ENCODE measurements at regions not wholly inside any gene's neighbourhood (a gene's known extent, or its start where the extent isn't known, plus 50 kb on each side); places are given as distances from the start of the nearest gene placed in this dataset.
"Not testable (repeated sequence)": the region's sequence is repeated elsewhere in the genome, so short reads cannot be mapped to it uniquely, and the experiment has no call there.

GRCh38 chr9:97158722-97159121 lies 119.8 kb upstream of the CTSV start:
- H3K36me3 ChIP-seq (ENCODE audit: control insufficient read depth in 2 of 2, extremely low read depth in 1 of 2, insufficient read depth in 1 of 2, low read length in 1 of 2); H3K4me1 ChIP-seq (ENCODE audit: control insufficient read depth in 1 of 2, extremely low read depth in 1 of 2, insufficient read depth in 2 of 2, low read length in 2 of 2); H3K4me3 ChIP-seq (ENCODE audit: control insufficient read depth in 1 of 2, extremely low read depth in 1 of 2, low read length in 1 of 2); POLR2A ChIA-PET; H3K4me3 Mint-ChIP-seq; H3K27ac ChIP-seq (ENCODE audit: low read length); CTCF ChIA-PET; H3K27me3 ChIP-seq (replicated peaks in 1 of 2; ENCODE audit: control insufficient read depth in 2 of 2, extremely low read depth in 1 of 2, insufficient read depth in 2 of 2, low read length in 1 of 2); H3K27ac Mint-ChIP-seq; ATAC-seq (replicated peaks in 1 of 4); H3K9me3 ChIP-seq; DNase-seq; H3K9me3 Mint-ChIP-seq; H3K27me3 Mint-ChIP-seq; H3K4me1 Mint-ChIP-seq: not testable (repeated sequence)
- H3K36me3 Mint-ChIP-seq, result peaks cover 18% of the 10 kb centered on the region
- WGBS (ENCODE audit: insufficient coverage), result 100% methylated on average over 1 of the region's 3 CpGs

DNA sequence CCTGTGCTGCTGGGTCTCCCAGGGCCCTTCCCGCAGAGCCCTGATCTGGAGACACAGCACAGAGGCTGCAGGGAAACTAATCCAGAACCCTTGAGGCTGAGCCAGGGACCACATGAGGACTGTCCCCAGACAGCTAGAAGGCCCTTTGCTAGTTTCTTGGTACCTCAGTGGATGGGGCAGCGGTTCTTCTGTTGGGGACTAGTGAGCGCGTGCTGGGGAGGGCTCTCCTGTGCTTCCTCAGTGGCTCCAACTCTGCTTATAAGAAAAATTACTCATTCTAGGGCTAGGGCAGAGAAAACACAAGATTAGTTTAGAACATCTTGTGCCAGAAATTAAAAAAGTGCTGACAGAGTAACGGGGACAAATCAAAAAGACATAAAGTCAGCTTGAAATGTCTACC lies 116.5 kb upstream of the CTSV start:
- H3K27me3 Mint-ChIP-seq; H3K4me1 Mint-ChIP-seq; H3K27ac Mint-ChIP-seq; ATAC-seq (replicated peaks in 1 of 4); H3K9me3 Mint-ChIP-seq; H3K36me3 ChIP-seq (ENCODE audit: control insufficient read depth in 2 of 2, extremely low read depth in 1 of 2, insufficient read depth in 1 of 2, low read length in 1 of 2); CTCF ChIA-PET; H3K4me3 ChIP-seq (ENCODE audit: control insufficient read depth in 1 of 2, extremely low read depth in 1 of 2, low read length in 1 of 2); POLR2A ChIA-PET; H3K9me3 ChIP-seq; H3K27ac ChIP-seq (ENCODE audit: low read length); H3K27me3 ChIP-seq (replicated peaks in 1 of 2; ENCODE audit: control insufficient read depth in 2 of 2, extremely low read depth in 1 of 2, insufficient read depth in 2 of 2, low read length in 1 of 2); DNase-seq; H3K4me3 Mint-ChIP-seq; H3K4me1 ChIP-seq (ENCODE audit: control insufficient read depth in 1 of 2, extremely low read depth in 1 of 2, insufficient read depth in 2 of 2, low read length in 2 of 2): not testable (repeated sequence)
- WGBS (ENCODE audit: insufficient coverage), result 86% methylated on average over 2 of the region's 5 CpGs
- H3K36me3 Mint-ChIP-seq, result peaks cover 25% of the 10 kb centered on the region

GRCh38 chr9:97153967-97154366 lies 115.0 kb upstream of the CTSV start:
- Histone ChIP-seq H3K36me3 (ENCODE audit: control insufficient read depth in 2 of 2, extremely low read depth in 1 of 2, insufficient read depth in 1 of 2, low read length in 1 of 2) (no peaks in the 10 kb centered on the region), H3K27ac (ENCODE audit: low read length) (no peak overlapping the region), H3K9me3 (no peaks in the 10 kb centered on the region), H3K4me1 (ENCODE audit: control insufficient read depth in 1 of 2, extremely low read depth in 1 of 2, insufficient read depth in 2 of 2, low read length in 2 of 2) (no peaks in the 10 kb centered on the region), H3K27me3 (replicated peaks in 1 of 2; ENCODE audit: control insufficient read depth in 2 of 2, extremely low read depth in 1 of 2, insufficient read depth in 2 of 2, low read length in 1 of 2) (no peaks in the 10 kb centered on the region), H3K4me3 (ENCODE audit: control insufficient read depth in 1 of 2, extremely low read depth in 1 of 2, low read length in 1 of 2) (no peak overlapping the region)
- ChIA-PET POLR2A (no interaction called here), CTCF (no interaction called here)
- 89% methylated on average over 3 of the region's 6 CpGs for WGBS (ENCODE audit: insufficient coverage)
- no peak overlapping the region for H3K27ac Mint-ChIP-seq
- ATAC-seq (replicated peaks in 1 of 4) (no peak), DNase-seq (no peak)
- no peak overlapping the region for H3K4me3 Mint-ChIP-seq
- H3K36me3 Mint-ChIP-seq, result peaks cover 24% of the 10 kb centered on the region
- peaks cover 0 to 5% of the 10 kb centered on the region in 2 donors for H3K27me3 Mint-ChIP-seq
- H3K9me3 Mint-ChIP-seq, result no peaks in the 10 kb centered on the region
- no peaks in the 10 kb centered on the region for H3K4me1 Mint-ChIP-seq

- H3K4me1 Mint-ChIP-seq; H3K27me3 ChIP-seq (replicated peaks in 1 of 2; ENCODE audit: control insufficient read depth in 2 of 2, extremely low read depth in 1 of 2, insufficient read depth in 2 of 2, low read length in 1 of 2); H3K27ac ChIP-seq (ENCODE audit: low read length); DNase-seq; H3K36me3 ChIP-seq (ENCODE audit: control insufficient read depth in 2 of 2, extremely low read depth in 1 of 2, insufficient read depth in 1 of 2, low read length in 1 of 2); H3K27me3 Mint-ChIP-seq; H3K4me3 Mint-ChIP-seq; POLR2A ChIA-PET; ATAC-seq (replicated peaks in 1 of 4); H3K4me1 ChIP-seq (ENCODE audit: control insufficient read depth in 1 of 2, extremely low read depth in 1 of 2, insufficient read depth in 2 of 2, low read length in 2 of 2); CTCF ChIA-PET; H3K9me3 Mint-ChIP-seq; H3K27ac Mint-ChIP-seq; H3K4me3 ChIP-seq (ENCODE audit: control insufficient read depth in 1 of 2, extremely low read depth in 1 of 2, low read length in 1 of 2); H3K9me3 ChIP-seq: not testable (repeated sequence)
- WGBS (ENCODE audit: insufficient coverage), result 93% methylated on average over 4 of the region's 5 CpGs
- peaks cover 20% of the 10 kb centered on the region for H3K36me3 Mint-ChIP-seq
These were observed 114.2 kb upstream of the CTSV start for GRCh38 chr9:97153160-97153559.

DNA sequence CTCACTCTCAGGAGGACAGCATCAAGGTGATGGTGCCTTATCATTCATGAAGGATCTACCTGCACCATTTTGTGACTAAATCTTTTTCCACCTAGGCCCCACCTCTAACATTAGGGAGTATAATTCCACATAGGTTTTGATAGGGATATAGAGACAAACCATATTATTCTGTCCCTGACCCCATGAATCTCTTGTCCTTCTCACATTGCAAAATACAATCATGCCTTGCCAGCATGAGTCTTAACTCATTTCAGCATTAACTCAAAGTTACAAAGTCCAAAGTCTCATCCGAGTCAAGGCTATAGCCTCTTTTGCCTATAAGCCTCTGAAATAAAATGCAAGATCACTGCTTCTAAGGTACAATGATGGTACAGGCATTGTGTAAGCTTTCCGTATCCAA lies 111.5 kb upstream of the CTSV start:
- H3K9me3 Mint-ChIP-seq; H3K27me3 ChIP-seq (replicated peaks in 1 of 2; ENCODE audit: control insufficient read depth in 2 of 2, extremely low read depth in 1 of 2, insufficient read depth in 2 of 2, low read length in 1 of 2); ATAC-seq (replicated peaks in 1 of 4); H3K27me3 Mint-ChIP-seq; H3K27ac ChIP-seq (ENCODE audit: low read length); H3K4me1 Mint-ChIP-seq; DNase-seq; H3K27ac Mint-ChIP-seq; POLR2A ChIA-PET; H3K4me1 ChIP-seq (ENCODE audit: control insufficient read depth in 1 of 2, extremely low read depth in 1 of 2, insufficient read depth in 2 of 2, low read length in 2 of 2); H3K9me3 ChIP-seq; H3K36me3 ChIP-seq (ENCODE audit: control insufficient read depth in 2 of 2, extremely low read depth in 1 of 2, insufficient read depth in 1 of 2, low read length in 1 of 2); H3K4me3 Mint-ChIP-seq; CTCF ChIA-PET; H3K4me3 ChIP-seq (ENCODE audit: control insufficient read depth in 1 of 2, extremely low read depth in 1 of 2, low read length in 1 of 2): not testable (repeated sequence)
- H3K36me3 Mint-ChIP-seq, result peaks cover 13% of the 10 kb centered on the region
- no CpG with 5 or more reads among the region's 2 CpGs for WGBS (ENCODE audit: insufficient coverage)

GRCh38 chr9:97148428-97148827 lies 109.5 kb upstream of the CTSV start:
- H3K36me3 ChIP-seq (ENCODE audit: control insufficient read depth in 2 of 2, extremely low read depth in 1 of 2, insufficient read depth in 1 of 2, low read length in 1 of 2); H3K27ac ChIP-seq (ENCODE audit: low read length); POLR2A ChIA-PET; H3K4me3 ChIP-seq (ENCODE audit: control insufficient read depth in 1 of 2, extremely low read depth in 1 of 2, low read length in 1 of 2); H3K27ac Mint-ChIP-seq; H3K27me3 Mint-ChIP-seq; H3K4me1 Mint-ChIP-seq; H3K36me3 Mint-ChIP-seq; DNase-seq; H3K9me3 ChIP-seq; H3K4me1 ChIP-seq (ENCODE audit: control insufficient read depth in 1 of 2, extremely low read depth in 1 of 2, insufficient read depth in 2 of 2, low read length in 2 of 2); H3K4me3 Mint-ChIP-seq; H3K27me3 ChIP-seq (replicated peaks in 1 of 2; ENCODE audit: control insufficient read depth in 2 of 2, extremely low read depth in 1 of 2, insufficient read depth in 2 of 2, low read length in 1 of 2); CTCF ChIA-PET; H3K9me3 Mint-ChIP-seq; ATAC-seq (replicated peaks in 1 of 4): not testable (repeated sequence)
- WGBS (ENCODE audit: insufficient coverage), result 100% methylated on average over 1 of the region's 3 CpGs

- H3K9me3 ChIP-seq; H3K4me3 Mint-ChIP-seq; H3K27me3 ChIP-seq (replicated peaks in 1 of 2; ENCODE audit: control insufficient read depth in 2 of 2, extremely low read depth in 1 of 2, insufficient read depth in 2 of 2, low read length in 1 of 2); H3K27ac Mint-ChIP-seq; H3K4me1 Mint-ChIP-seq; H3K9me3 Mint-ChIP-seq; POLR2A ChIA-PET; H3K36me3 Mint-ChIP-seq; ATAC-seq (replicated peaks in 1 of 4); H3K4me1 ChIP-seq (ENCODE audit: control insufficient read depth in 1 of 2, extremely low read depth in 1 of 2, insufficient read depth in 2 of 2, low read length in 2 of 2); H3K4me3 ChIP-seq (ENCODE audit: control insufficient read depth in 1 of 2, extremely low read depth in 1 of 2, low read length in 1 of 2); H3K27ac ChIP-seq (ENCODE audit: low read length); H3K36me3 ChIP-seq (ENCODE audit: control insufficient read depth in 2 of 2, extremely low read depth in 1 of 2, insufficient read depth in 1 of 2, low read length in 1 of 2); DNase-seq; CTCF ChIA-PET; H3K27me3 Mint-ChIP-seq: not testable (repeated sequence)
These were observed 106.7 kb upstream of the CTSV start for GRCh38 chr9:97145680-97146079.

Data from T-cell (primary cell).